Skeletal muscle satellite cell (primary cell): ENCODE measurements at regions not wholly inside any gene's neighbourhood (a gene's known extent, or its start where the extent isn't known, plus 50 kb on each side); places are given as distances from the start of the nearest gene placed in this dataset.

Experiments used
- H3K27me3 ChIP-seq: 2 replicates; pipeline ENCODE4 v1.7.0; 2013; ENCODE audit warnings: low read length; ENCODE audit not compliant: control insufficient read depth, insufficient read depth
- H3K36me3 ChIP-seq: 2 replicates; pipeline ENCODE4 v1.7.0; 2013; ENCODE audit warnings: mild to moderate bottlenecking, control low read depth, low read length; ENCODE audit not compliant: insufficient read depth
- H3K4me1 ChIP-seq: 2 replicates; pipeline ENCODE4 v1.7.0; 2013; ENCODE audit warnings: low read length; ENCODE audit not compliant: control insufficient read depth, insufficient read depth
- H3K4me2 ChIP-seq: 2 replicates; pipeline ENCODE4 v1.7.0; 2013; ENCODE audit warnings: mild to moderate bottlenecking, low read length
- H3K4me3 ChIP-seq: 2 replicates; pipeline ENCODE4 v1.7.0; 2013; ENCODE audit warnings: low read length
- H3K9ac ChIP-seq: 2 replicates; pipeline ENCODE4 v1.7.0; 2013; ENCODE audit warnings: mild to moderate bottlenecking, low read depth, low read length, moderate library complexity
- H3K9me3 ChIP-seq: replicated peaks from 2 replicates; pipeline ENCODE4 v1.7.0; 2013; ENCODE audit warnings: mild to moderate bottlenecking, control low read depth, low read length

GRCh38 chr6:68372991-68373390 is 262.1 kb upstream of the ADGRB3 start:
- H3K4me3 ChIP-seq, result no peak overlapping the region
- no peaks in the 10 kb centered on the region for H3K27me3 ChIP-seq
- H3K9me3 ChIP-seq, result no peaks in the 10 kb centered on the region
- H3K9ac ChIP-seq, result no peak overlapping the region
- H3K4me1 ChIP-seq, result no peaks in the 10 kb centered on the region
- no peaks in the 10 kb centered on the region for H3K36me3 ChIP-seq
- no peak overlapping the region for H3K4me2 ChIP-seq

- Histone ChIP-seq H3K36me3 (no peaks in the 10 kb centered on the region), H3K27me3 (no peaks in the 10 kb centered on the region), H3K9me3 (peaks cover 6% of the 10 kb centered on the region), H3K4me2 (no peak overlapping the region), H3K4me3 (no peak overlapping the region), H3K9ac (no peak overlapping the region), H3K4me1 (no peaks in the 10 kb centered on the region)
Measured at GRCh38 chr6:68368845-68369244, 266.2 kb upstream of the ADGRB3 start.

- Histone ChIP-seq H3K36me3 (no peaks in the 10 kb centered on the region), H3K27me3 (no peaks in the 10 kb centered on the region), H3K9ac (no peak overlapping the region), H3K4me3 (no peak overlapping the region), H3K4me2 (no peak overlapping the region), H3K4me1 (no peaks in the 10 kb centered on the region), H3K9me3 (peaks cover 6% of the 10 kb centered on the region)
Measured at GRCh38 chr6:68364271-68364805, 270.7 kb upstream of the ADGRB3 start.

GRCh38 chr6:68343901-68344300 is 291.2 kb upstream of the ADGRB3 start:
- Histone ChIP-seq H3K4me3 (no peak overlapping the region), H3K9me3 (no peaks in the 10 kb centered on the region), H3K27me3 (no peaks in the 10 kb centered on the region), H3K9ac (no peak overlapping the region), H3K4me2 (no peak overlapping the region), H3K4me1 (no peaks in the 10 kb centered on the region), H3K36me3 (no peaks in the 10 kb centered on the region)

- Histone ChIP-seq H3K4me1 (no peaks in the 10 kb centered on the region), H3K9me3 (no peaks in the 10 kb centered on the region), H3K4me3 (no peak overlapping the region), H3K36me3 (no peaks in the 10 kb centered on the region), H3K27me3 (no peaks in the 10 kb centered on the region), H3K4me2 (no peak overlapping the region), H3K9ac (no peak overlapping the region)
Measured at GRCh38 chr6:68342286-68342685, 292.8 kb upstream of the ADGRB3 start.

GRCh38 chr6:68339488-68340131 is 295.5 kb upstream of the ADGRB3 start:
- Histone ChIP-seq H3K4me1 (no peaks in the 10 kb centered on the region), H3K9ac (no peak overlapping the region), H3K9me3 (no peaks in the 10 kb centered on the region), H3K27me3 (no peaks in the 10 kb centered on the region), H3K4me3 (no peak overlapping the region), H3K36me3 (no peaks in the 10 kb centered on the region), H3K4me2 (no peak overlapping the region)

- Histone ChIP-seq H3K4me1 (no peaks in the 10 kb centered on the region), H3K9ac (no peak overlapping the region), H3K4me2 (no peak overlapping the region), H3K36me3 (no peaks in the 10 kb centered on the region), H3K27me3 (no peaks in the 10 kb centered on the region), H3K9me3 (no peaks in the 10 kb centered on the region), H3K4me3 (no peak overlapping the region)
Measured at GRCh38 chr6:68333442-68333841, 301.6 kb upstream of the ADGRB3 start.

- Histone ChIP-seq H3K9ac (no peak overlapping the region), H3K36me3 (no peaks in the 10 kb centered on the region), H3K9me3 (no peaks in the 10 kb centered on the region), H3K4me1 (no peaks in the 10 kb centered on the region), H3K4me3 (no peak overlapping the region), H3K4me2 (no peak overlapping the region), H3K27me3 (no peaks in the 10 kb centered on the region)
Measured at GRCh38 chr6:68328156-68328555, 306.9 kb upstream of the ADGRB3 start.

- H3K36me3 ChIP-seq, result no peaks in the 10 kb centered on the region
- H3K9ac ChIP-seq, result no peak overlapping the region
- no peaks in the 10 kb centered on the region for H3K9me3 ChIP-seq
- H3K4me3 ChIP-seq, result no peak overlapping the region
- no peak overlapping the region for H3K4me2 ChIP-seq
- H3K4me1 ChIP-seq, result no peaks in the 10 kb centered on the region
- H3K27me3 ChIP-seq, result no peaks in the 10 kb centered on the region
Measured at GRCh38 chr6:68326762-68327161, 308.3 kb upstream of the ADGRB3 start.

- Histone ChIP-seq H3K36me3 (no peaks in the 10 kb centered on the region), H3K4me1 (no peaks in the 10 kb centered on the region), H3K9ac (no peak overlapping the region), H3K27me3 (no peaks in the 10 kb centered on the region), H3K9me3 (peaks cover 2% of the 10 kb centered on the region), H3K4me2 (no peak overlapping the region), H3K4me3 (no peak overlapping the region)
Measured at GRCh38 chr6:68317366-68317765, 317.7 kb upstream of the ADGRB3 start.

GRCh38 chr6:68313911-68314310 is 321.2 kb upstream of the ADGRB3 start:
- Histone ChIP-seq H3K9ac (no peak overlapping the region), H3K4me3 (no peak overlapping the region), H3K9me3 (no peaks in the 10 kb centered on the region), H3K4me1 (no peaks in the 10 kb centered on the region), H3K27me3 (no peaks in the 10 kb centered on the region), H3K36me3 (no peaks in the 10 kb centered on the region), H3K4me2 (no peak overlapping the region)

GRCh38 chr6:68307301-68307700 is 327.8 kb upstream of the ADGRB3 start:
- Histone ChIP-seq H3K4me3 (no peak overlapping the region), H3K9me3 (no peaks in the 10 kb centered on the region), H3K9ac (no peak overlapping the region), H3K4me2 (no peak overlapping the region), H3K4me1 (no peaks in the 10 kb centered on the region), H3K36me3 (no peaks in the 10 kb centered on the region), H3K27me3 (no peaks in the 10 kb centered on the region)
